NCI-H1436 (cell line): ENCODE measurements at regions not wholly inside any gene's neighbourhood (a gene's known extent, or its start where the extent isn't known, plus 50 kb on each side); places are given as distances from the start of the nearest gene placed in this dataset.

ENCODE experiments used
- DNase-seq: peaks from one replicate; lab custom pipeline; 2025; lab: John Stamatoyannopoulos, UW

DNA sequence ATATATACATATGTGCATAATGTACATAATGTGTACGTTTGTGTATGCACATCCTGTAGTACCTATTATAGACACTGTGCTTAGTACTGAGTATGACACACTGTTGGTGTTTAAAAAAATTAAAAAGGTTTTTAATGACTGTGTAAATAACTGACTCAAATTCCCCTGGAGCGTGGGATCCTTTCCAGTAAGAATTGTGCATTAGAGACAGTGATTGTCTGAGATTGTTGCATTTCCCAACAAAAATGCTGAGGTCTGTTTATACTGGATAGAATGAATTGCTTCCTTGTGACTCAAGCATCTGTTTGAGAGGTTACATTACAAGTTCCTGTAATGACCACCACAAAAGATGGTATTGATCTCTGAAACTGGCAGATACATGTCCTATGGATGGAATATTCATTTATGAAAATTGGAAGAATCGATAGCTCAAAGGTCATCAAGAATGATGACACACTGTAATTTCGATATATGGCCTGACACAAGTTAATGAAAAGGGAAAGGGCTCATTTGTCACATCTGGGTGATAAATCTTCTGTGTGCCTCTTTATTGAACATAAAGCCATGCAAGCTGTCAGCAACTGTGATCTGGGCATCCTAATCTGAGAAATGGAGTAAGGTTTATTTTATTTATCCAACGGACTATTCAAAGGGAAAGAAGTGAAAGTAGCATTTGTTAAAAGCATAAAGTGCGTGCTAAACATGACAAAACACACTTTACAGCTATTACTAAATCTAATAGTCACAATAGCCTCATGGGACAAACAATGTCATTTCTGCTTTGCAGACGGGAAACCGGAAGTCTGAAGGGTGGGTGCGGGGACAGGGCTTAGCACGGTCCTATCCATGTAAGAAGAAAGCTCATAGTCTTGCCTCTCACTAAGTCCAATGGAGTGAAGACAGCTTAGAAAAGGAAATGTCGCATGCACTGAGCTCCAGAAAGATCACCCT lies 228.8 kb downstream of the CDH11 start:
- DNase-seq, result no peak

DNA sequence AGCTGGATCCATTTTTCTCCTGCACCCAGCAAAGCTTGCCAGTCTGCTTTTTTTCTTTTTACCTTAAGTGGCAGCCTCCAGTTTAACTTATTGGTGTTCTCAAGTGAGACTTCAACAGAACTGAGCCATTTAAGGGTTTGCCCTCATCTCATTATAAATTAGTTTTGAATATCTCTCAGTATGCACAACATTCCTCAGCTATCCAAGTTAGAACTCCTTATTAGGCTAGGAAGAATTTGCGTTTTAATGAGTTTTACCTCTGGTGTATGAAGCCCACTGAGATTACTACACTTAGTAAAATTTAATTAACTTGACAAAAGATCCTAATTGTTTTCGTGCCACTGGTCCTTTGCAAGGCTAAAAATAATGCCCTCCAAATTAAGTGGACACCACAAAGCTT lies 232.4 kb downstream of the CDH11 start:
- DNase-seq, result no peak

DNA sequence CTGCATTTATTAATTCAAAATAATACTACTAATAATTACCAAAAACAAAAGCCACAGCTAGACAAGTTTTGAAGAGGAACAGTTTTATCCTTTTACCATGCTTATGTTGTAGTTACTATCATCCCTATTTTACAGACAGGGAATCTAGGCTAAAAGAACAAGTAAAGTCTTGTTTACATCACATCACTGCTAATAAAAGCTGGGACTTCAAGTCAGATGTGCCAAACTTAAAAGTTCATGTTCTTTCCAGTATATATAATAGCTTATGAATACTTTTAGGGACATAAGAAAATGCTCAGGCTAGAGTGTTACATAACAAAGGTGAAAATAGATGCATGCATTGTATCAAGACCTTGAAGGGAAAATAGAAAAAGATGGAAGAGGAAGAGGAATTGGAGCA lies 234.2 kb downstream of the CDH11 start:
- no peak for DNase-seq

DNA sequence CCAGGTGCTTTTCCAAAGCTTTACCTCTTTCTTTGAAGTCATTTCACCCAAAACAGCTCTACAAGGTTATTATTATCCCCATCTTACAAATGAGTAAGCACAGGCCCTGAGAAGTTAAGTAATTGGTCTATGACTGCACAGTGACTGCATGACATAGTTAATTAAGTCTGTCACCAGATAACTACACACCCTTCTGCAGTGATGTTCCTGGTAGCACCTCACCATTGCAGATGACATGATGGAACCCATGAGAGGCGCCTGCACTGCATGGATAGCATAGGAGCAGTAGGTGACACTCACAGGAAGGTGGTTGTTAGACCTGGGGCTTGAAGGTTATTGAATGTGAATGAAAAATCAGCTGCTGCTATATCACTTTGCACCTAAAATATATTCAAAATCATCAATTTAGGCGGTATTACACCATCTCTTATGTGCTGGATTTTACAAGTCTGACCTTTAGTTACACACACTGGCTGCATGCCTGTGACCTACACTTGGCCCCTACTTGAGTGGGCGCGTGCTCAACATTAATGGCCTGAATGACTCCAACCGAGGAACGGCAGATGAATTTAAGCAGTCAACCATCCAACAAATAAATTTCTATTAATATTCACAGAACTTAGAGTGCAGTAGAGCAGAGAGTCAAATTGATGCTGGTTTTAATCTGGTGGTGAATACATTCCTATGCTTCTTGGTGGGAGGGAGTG lies 239.6 kb downstream of the CDH11 start:
- DNase-seq, result no peak

- no peak for DNase-seq
Observed at GRCh38 chr16:64880994-64881393, 240.9 kb downstream of the CDH11 start.

DNA sequence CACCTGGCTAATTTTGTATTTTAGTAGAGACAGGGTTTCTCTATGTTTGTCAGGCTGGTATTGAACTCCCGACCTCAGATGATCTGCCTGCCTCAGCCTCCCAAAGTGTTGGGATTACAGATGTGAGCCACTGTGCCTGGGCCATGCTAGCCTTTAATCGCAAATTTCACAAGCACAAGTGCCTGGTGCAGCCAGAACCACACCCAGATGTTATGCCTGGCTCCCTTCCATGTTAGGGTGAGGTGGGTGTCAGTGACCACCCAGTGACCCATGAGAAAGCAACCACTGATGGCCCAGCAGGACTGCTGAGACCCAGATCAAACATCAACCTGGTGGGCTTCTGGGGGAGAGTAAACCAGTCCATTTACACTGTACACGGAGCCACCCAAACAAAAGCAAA lies 241.9 kb downstream of the CDH11 start:
- DNase-seq, result no peak

- DNase-seq, result no peak
Observed at GRCh38 chr16:64878940-64879339, 242.9 kb downstream of the CDH11 start.

GRCh38 chr16:64872101-64872500 lies 249.8 kb downstream of the CDH11 start:
- no peak for DNase-seq

GRCh38 chr16:64870859-64871258 lies 251.0 kb downstream of the CDH11 start:
- no peak for DNase-seq

DNA sequence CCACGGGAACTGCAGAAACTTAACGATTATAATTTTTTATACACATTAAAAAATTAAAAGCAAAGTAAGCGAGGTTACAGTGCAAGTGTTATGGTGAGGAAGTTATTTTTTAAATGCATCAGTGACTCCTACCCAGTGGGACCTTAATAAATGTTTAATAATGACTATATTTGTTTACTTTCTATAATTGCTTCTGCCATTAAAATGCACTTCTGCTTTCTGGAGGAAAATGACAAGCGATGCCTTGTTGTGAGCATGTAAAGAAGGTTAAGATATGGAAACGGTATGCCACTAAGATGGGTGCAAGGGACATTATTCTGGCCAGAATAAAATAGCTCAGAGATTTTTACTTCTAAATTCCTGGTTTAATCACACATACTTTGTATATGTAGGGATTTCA lies 252.1 kb downstream of the CDH11 start:
- DNase-seq, result no peak

- no peak for DNase-seq
Observed at GRCh38 chr16:64866021-64866420, 255.8 kb downstream of the CDH11 start.

GRCh38 chr16:64865069-64865696 lies 256.7 kb downstream of the CDH11 start:
- no peak for DNase-seq

DNA sequence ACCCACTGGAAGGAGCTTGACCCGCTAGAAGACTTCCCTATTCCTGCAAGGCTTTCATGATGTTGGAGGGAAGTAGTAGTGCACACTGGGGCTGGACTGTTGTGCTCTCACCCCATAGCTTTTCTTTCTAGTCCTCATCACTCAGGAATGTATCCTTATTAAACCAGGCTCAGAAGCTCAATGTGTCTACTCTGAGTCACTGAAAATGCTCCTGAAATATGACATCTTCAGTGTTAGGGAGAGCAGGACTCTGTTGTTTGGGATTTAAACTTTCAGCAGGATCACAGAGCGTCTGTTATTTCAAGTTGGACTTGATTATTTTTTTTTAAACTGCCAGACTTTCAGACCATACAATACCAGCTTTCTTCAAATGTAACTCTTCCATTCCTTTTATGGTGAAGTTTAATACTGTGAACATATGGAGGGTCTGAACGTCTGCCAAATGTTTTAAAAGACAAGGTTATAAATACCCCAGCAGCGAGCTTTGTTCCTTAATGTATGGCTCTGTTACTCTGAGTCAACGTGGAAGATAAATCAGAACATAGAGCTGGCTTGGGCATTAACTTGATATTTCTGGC lies 257.5 kb downstream of the CDH11 start:
- DNase-seq, result no peak

- no peak for DNase-seq
Observed at GRCh38 chr16:64858076-64858475, 263.8 kb downstream of the CDH11 start.

DNA sequence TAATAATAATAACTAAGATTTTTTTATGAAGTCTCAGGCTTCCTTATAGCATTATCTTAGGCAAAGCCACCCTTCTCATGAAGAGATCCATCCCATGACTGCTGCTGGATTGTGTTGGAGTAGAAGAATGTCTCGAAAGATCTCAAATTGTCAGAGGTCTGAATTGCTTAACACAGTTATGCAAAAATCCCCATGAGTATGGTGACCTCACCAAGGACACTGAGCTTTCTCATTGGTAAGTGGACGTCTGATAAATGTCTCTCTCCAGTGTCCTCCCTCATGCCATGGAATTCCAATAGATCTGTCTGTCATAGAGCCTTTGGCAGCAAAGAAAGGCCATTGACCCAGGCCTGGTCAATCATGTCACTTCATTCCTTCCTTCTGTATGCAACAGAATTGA lies 264.5 kb downstream of the CDH11 start:
- no peak for DNase-seq

- no peak for DNase-seq
Observed at GRCh38 chr16:64853551-64853950, 268.3 kb downstream of the CDH11 start.

DNA sequence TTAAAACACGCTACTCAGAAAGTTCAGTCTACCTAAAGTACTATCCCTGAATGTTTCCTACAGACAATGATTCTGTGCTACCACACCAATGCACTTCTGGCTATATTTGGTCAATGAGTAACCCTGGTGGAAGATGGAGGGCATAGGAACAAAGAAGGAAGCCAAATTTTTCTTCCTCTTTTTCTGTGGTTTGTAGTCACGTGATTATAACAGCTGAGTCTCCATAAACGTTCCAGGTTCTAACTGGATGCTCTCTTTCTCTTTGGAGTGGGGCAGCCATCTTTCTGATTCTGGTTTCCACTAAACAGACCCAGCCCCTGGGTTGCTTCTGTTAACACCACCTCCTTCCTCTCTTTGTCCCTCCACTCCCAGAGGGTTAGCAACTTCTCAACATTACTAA lies 274.9 kb downstream of the CDH11 start:
- no peak for DNase-seq

- DNase-seq, result no peak
Observed at GRCh38 chr16:64845071-64845470, 276.8 kb downstream of the CDH11 start.

DNA sequence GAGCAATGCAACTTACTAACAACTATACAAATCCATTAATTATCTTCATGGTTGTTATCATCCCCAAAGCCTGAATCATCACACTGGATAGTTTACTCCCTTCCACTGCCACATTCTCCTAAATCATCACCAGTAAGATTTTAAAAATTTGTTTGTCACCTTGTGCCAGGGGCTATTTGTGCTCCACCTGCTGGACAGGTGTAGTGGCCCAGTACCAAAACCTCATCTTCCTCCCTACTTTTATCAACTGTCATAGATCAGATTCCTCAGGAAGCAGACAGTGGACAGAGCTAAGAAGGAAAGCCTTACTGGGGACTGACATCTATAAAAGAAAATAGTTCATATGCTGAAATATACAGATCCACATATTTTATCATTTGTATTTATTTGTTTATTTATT lies 280.4 kb downstream of the CDH11 start:
- no peak for DNase-seq

DNA sequence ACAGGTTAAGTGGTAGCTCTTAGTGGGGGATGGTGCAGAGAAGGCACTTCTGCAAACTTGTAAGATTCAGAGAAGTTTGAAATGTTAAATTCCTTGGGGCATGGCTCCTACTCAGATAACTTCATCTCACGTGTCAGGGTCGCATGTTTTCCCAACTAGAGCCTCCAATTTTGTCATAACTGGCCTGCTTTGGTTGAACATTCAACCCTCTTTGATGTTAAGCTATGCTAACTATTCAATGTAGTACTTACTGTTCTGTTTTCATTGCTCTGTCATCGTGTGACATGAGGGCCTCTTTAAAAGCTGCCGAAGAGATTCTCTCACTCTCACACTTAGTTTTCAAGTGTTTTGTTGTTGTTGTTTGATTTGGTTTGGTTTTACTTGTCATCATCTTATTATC lies 280.8 kb downstream of the CDH11 start:
- DNase-seq, result no peak

DNA sequence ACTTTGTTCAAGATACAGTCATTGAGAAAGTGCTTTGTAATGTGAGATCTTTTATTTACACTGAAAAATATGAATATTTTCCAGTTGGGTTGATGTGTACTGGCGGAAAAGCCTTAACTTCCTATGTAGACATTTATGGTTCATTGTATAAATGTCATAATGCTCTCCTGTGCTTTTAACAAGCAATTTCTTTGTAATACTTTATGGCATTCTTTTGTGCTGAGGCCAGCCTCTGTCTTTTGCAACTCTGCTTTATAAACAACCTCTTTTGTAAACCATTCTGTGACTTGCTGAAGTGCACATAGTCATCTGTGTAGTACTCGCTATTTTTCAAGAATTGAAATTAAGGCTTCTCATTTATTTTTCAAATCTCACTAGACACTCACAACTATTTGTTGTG lies 291.2 kb downstream of the CDH11 start:
- DNase-seq, result no peak

DNA sequence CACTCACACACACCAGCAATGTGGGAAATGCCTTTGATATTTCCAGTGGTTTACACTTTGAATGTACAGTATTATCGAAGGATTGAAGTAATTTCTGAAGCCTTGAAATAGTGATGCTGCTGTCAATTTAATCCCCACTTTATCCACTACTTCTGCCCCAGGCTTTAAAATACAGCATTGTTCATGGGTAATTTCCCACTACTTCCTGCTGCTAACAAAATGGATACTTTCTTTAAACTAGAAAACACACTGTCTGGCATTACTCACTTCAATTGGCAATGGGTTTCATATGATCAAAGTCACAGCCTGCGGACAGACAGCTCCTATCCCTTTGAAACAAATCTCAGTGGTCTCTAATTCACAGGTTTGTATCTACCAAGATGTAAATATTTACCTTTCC lies 292.2 kb downstream of the CDH11 start:
- no peak for DNase-seq

GRCh38 chr16:64826374-64826773 lies 295.5 kb downstream of the CDH11 start:
- no peak for DNase-seq
